ENCODE measurements at regions not wholly inside any gene's neighbourhood (a gene's known extent, or its start where the extent isn't known, plus 50 kb on each side); places are given as distances from the start of the nearest gene placed in this dataset.

DNA sequence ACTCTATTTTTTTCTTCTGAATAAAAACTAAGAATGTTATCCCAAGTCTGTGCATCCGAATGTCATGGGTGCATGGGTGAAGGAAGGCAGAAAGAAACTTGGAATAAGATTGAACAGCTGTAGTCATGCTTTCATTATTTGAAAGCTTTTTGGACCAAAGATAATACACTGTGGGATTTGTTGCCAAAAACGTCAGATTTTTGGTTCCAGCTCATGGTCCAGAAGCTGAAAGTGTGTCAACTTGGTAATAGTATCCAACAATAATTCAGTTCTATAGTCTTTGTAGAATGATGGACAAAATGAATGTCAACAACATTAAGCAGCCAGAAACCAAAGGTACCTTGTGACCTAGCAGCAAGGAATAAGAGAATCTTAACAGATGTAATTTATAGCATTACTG lies 327.9 kb upstream of the ADAMTS9 start:
- Histone ChIP-seq H3K27me3 (replicated peaks; ENCODE audit: control insufficient read depth, insufficient read depth, low read length) (no peaks in the 10 kb centered on the region), H3K9me3 (no peaks in the 10 kb centered on the region), H3K4me3 (ENCODE audit: low read depth, low read length) (no peak overlapping the region), H3K4me1 (peaks cover 36% of the 10 kb centered on the region), H3K36me3 (ENCODE audit: control insufficient read depth, insufficient read depth, low read length) (no peaks in the 10 kb centered on the region)
- Mint-ChIP-seq H3K27ac (ENCODE audit: unreplicated experiment) (no peak overlapping the region), H3K9me3 (ENCODE audit: unreplicated experiment) (peaks cover 12% of the 10 kb centered on the region), H3K27me3 (ENCODE audit: insufficient read depth, unreplicated experiment) (no peaks in the 10 kb centered on the region), H3K4me3 (ENCODE audit: unreplicated experiment) (no peak overlapping the region), H3K4me1 (ENCODE audit: low read depth, unreplicated experiment) (peaks cover 19% of the 10 kb centered on the region), H3K36me3 (ENCODE audit: insufficient read depth, unreplicated experiment) (no peaks in the 10 kb centered on the region)
- CTCF ChIA-PET = interaction anchor here (1.0 kb wide), 1 partner anchor 18 kb away, joined by 3 read pairs; no protein-coding TSS in a partner anchor
- intact Hi-C loops (cut with micrococcal nuclease; ENCODE audit: unreplicated experiment) = no loop called here
- TF ChIP-seq, protein P1, sequence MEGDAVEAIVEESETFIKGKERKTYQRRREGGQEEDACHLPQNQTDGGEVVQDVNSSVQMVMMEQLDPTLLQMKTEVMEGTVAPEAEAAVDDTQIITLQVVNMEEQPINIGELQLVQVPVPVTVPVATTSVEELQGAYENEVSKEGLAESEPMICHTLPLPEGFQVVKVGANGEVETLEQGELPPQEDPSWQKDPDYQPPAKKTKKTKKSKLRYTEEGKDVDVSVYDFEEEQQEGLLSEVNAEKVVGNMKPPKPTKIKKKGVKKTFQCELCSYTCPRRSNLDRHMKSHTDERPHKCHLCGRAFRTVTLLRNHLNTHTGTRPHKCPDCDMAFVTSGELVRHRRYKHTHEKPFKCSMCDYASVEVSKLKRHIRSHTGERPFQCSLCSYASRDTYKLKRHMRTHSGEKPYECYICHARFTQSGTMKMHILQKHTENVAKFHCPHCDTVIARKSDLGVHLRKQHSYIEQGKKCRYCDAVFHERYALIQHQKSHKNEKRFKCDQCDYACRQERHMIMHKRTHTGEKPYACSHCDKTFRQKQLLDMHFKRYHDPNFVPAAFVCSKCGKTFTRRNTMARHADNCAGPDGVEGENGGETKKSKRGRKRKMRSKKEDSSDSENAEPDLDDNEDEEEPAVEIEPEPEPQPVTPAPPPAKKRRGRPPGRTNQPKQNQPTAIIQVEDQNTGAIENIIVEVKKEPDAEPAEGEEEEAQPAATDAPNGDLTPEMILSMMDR (IDR thresholded peaks at IDR 0.05; ENCODE audit: insufficient read depth in 1 of 2, low read depth in 1 of 2, low read length in 1 of 2, severe bottlenecking in 1 of 2, unreplicated experiment in 1 of 2) = no peak
- BruUV-seq (replicated peaks) = no TSS peak
- DNase-seq = no peak
- POLR2A ChIA-PET = no interaction called here

DNA sequence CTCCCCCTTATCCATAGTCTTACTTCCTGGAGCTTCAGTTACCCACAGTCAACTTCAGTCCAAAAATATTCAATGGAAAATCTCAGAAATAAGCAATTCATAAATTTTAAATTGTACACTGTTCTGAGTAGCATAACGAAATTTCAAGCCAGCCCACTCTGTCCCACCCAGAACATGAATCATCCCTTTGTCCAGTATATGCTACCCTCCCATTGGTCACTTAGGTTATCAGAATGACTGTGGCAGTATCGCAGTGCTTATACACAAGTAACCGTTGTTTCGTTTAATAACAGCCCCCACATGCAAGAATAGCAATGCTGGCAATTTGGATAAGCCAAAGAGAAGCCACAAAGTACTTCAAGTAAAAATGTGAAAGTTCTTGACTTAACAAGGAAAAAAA lies 325.3 kb upstream of the ADAMTS9 start:
- Histone ChIP-seq H3K36me3 (ENCODE audit: control insufficient read depth, insufficient read depth, low read length) (no peaks in the 10 kb centered on the region), H3K4me3 (ENCODE audit: low read depth, low read length) (no peak overlapping the region), H3K9me3 (no peaks in the 10 kb centered on the region), H3K27me3 (replicated peaks; ENCODE audit: control insufficient read depth, insufficient read depth, low read length) (no peaks in the 10 kb centered on the region), H3K4me1 (peaks cover 14% of the 10 kb centered on the region)
- H3K4me1 Mint-ChIP-seq (ENCODE audit: low read depth, unreplicated experiment) = peaks cover 2% of the 10 kb centered on the region
- intact Hi-C loops (cut with micrococcal nuclease; ENCODE audit: unreplicated experiment) = no loop called here
- no peak for DNase-seq
- H3K4me3 Mint-ChIP-seq (ENCODE audit: unreplicated experiment) = no peak overlapping the region
- BruUV-seq (replicated peaks) = no TSS peak
- H3K36me3 Mint-ChIP-seq (ENCODE audit: insufficient read depth, unreplicated experiment) = no peaks in the 10 kb centered on the region
- peak overlapping the region; percentile 48 for H3K27ac Mint-ChIP-seq (ENCODE audit: unreplicated experiment)
- POLR2A ChIA-PET = no interaction called here
- TF ChIP-seq, protein P1 (IDR thresholded peaks at IDR 0.05; ENCODE audit: insufficient read depth in 1 of 2, low read depth in 1 of 2, low read length in 1 of 2, severe bottlenecking in 1 of 2, unreplicated experiment in 1 of 2) = no peak
- no peaks in the 10 kb centered on the region for H3K27me3 Mint-ChIP-seq (ENCODE audit: insufficient read depth, unreplicated experiment)
- CTCF ChIA-PET = no interaction called here
- H3K9me3 Mint-ChIP-seq (ENCODE audit: unreplicated experiment) = peaks cover 12% of the 10 kb centered on the region

DNA sequence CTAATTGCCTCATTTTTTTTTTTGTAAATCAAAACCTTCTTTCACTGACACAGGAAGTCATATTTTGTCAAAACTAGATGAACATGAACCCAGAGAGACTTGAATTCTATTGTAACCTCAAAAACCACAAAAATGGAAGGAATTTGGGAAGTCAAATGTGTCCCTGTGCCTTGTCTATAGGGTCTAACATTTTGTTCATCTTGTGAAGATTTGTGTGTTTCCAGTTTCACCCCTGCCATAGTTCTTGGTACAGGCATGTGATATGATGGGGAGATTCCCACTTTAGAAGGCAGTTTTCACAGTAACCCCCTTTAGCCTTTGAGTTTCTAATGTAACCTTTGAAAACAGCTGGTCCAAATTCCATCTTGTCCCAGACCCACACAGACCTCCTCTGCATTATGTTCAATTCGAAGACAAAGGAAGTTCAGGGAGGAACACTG lies 318.5 kb upstream of the ADAMTS9 start:
- Mint-ChIP-seq H3K4me1 (ENCODE audit: low read depth, unreplicated experiment) (peaks cover 9% of the 10 kb centered on the region), H3K9me3 (ENCODE audit: unreplicated experiment) (no peaks in the 10 kb centered on the region), H3K36me3 (ENCODE audit: insufficient read depth, unreplicated experiment) (no peaks in the 10 kb centered on the region), H3K27me3 (ENCODE audit: insufficient read depth, unreplicated experiment) (no peaks in the 10 kb centered on the region), H3K4me3 (ENCODE audit: unreplicated experiment) (no peak overlapping the region), H3K27ac (ENCODE audit: unreplicated experiment) (no peak overlapping the region)
- Histone ChIP-seq H3K27me3 (replicated peaks; ENCODE audit: control insufficient read depth, insufficient read depth, low read length) (no peaks in the 10 kb centered on the region), H3K9me3 (no peaks in the 10 kb centered on the region), H3K36me3 (ENCODE audit: control insufficient read depth, insufficient read depth, low read length) (no peaks in the 10 kb centered on the region), H3K4me3 (ENCODE audit: low read depth, low read length) (no peak overlapping the region), H3K4me1 (0 out of 2 replicates have a peak, but pooled peaks cover 6% of the 10 kb centered on the region)
- ChIA-PET CTCF (no interaction called here), POLR2A (no interaction called here)
- DNase-seq = no peak
- TF ChIP-seq, protein P1 (IDR thresholded peaks at IDR 0.05; ENCODE audit: insufficient read depth in 1 of 2, low read depth in 1 of 2, low read length in 1 of 2, severe bottlenecking in 1 of 2, unreplicated experiment in 1 of 2) = no peak
- intact Hi-C loops (cut with micrococcal nuclease; ENCODE audit: unreplicated experiment) = no loop called here
- BruUV-seq (replicated peaks) = no TSS peak

All from Caco-2 (cell line).